ENCODE measurements at regions not wholly inside any gene's neighbourhood (a gene's known extent, or its start where the extent isn't known, plus 50 kb on each side); places are given as distances from the start of the nearest gene placed in this dataset.

GRCh38 chr12:92605621-92606170 is 97.1 kb upstream of the PLEKHG7 start:
- Histone ChIP-seq H3K4me3 (replicated peaks; ENCODE audit: low read depth, low read length) (no peak overlapping the region), H3K36me3 (ENCODE audit: control insufficient read depth, insufficient read depth, low read length) (no peaks in the 10 kb centered on the region), H3K27me3 (replicated peaks; ENCODE audit: control insufficient read depth, insufficient read depth, low read length) (no peaks in the 10 kb centered on the region)
- no peak for TF ChIP-seq CTCF (IDR thresholded peaks at IDR 0.05; ENCODE audit: insufficient read depth, low read length, poor library complexity, severe bottlenecking)
- no peak for DNase-seq (ENCODE audit: extremely low read depth, insufficient read length)

- TF ChIP-seq CTCF (IDR thresholded peaks at IDR 0.05; ENCODE audit: insufficient read depth, low read length, poor library complexity, severe bottlenecking): no peak
- no peak for DNase-seq (ENCODE audit: extremely low read depth, insufficient read length)
Measured at GRCh38 chr12:92604786-92605185, 98.0 kb upstream of the PLEKHG7 start.

GRCh38 chr12:92603741-92604432 is 98.9 kb upstream of the PLEKHG7 start:
- Histone ChIP-seq H3K27me3 (replicated peaks; ENCODE audit: control insufficient read depth, insufficient read depth, low read length) (no peaks in the 10 kb centered on the region), H3K36me3 (ENCODE audit: control insufficient read depth, insufficient read depth, low read length) (no peaks in the 10 kb centered on the region), H3K4me3 (replicated peaks; ENCODE audit: low read depth, low read length) (no peak overlapping the region)
- DNase-seq (ENCODE audit: extremely low read depth, insufficient read length): no peak
- no peak for TF ChIP-seq CTCF (IDR thresholded peaks at IDR 0.05; ENCODE audit: insufficient read depth, low read length, poor library complexity, severe bottlenecking)

More at GRCh38 chr12:92604786-92605185, 98.0 kb upstream of the PLEKHG7 start:
- Histone ChIP-seq H3K4me3 (replicated peaks; ENCODE audit: low read depth, low read length) (no peak overlapping the region), H3K27me3 (replicated peaks; ENCODE audit: control insufficient read depth, insufficient read depth, low read length) (no peaks in the 10 kb centered on the region), H3K36me3 (ENCODE audit: control insufficient read depth, insufficient read depth, low read length) (no peaks in the 10 kb centered on the region)

- DNase-seq (ENCODE audit: extremely low read depth, insufficient read length): no peak
- no peak overlapping the region for H3K4me3 ChIP-seq (replicated peaks; ENCODE audit: low read depth, low read length)
- no peaks in the 10 kb centered on the region for H3K36me3 ChIP-seq (ENCODE audit: control insufficient read depth, insufficient read depth, low read length)
- no peaks in the 10 kb centered on the region for H3K27me3 ChIP-seq (replicated peaks; ENCODE audit: control insufficient read depth, insufficient read depth, low read length)
- no peak for TF ChIP-seq CTCF (IDR thresholded peaks at IDR 0.05; ENCODE audit: insufficient read depth, low read length, poor library complexity, severe bottlenecking)
Measured at GRCh38 chr12:92602930-92603623, 99.7 kb upstream of the PLEKHG7 start.

GRCh38 chr12:92602476-92602875 is 100.3 kb upstream of the PLEKHG7 start:
- Histone ChIP-seq H3K36me3 (ENCODE audit: control insufficient read depth, insufficient read depth, low read length) (no peaks in the 10 kb centered on the region), H3K27me3 (replicated peaks; ENCODE audit: control insufficient read depth, insufficient read depth, low read length) (no peaks in the 10 kb centered on the region), H3K4me3 (replicated peaks; ENCODE audit: low read depth, low read length) (no peak overlapping the region)
- no peak for DNase-seq (ENCODE audit: extremely low read depth, insufficient read length)
- no peak for TF ChIP-seq CTCF (IDR thresholded peaks at IDR 0.05; ENCODE audit: insufficient read depth, low read length, poor library complexity, severe bottlenecking)

All from GM06990 (cell line).